SK-N-SH treated with all-trans-retinoic acid at 6 μM for 48 hours (cell line): ENCODE measurements at regions not wholly inside any gene's neighbourhood (a gene's known extent, or its start where the extent isn't known, plus 50 kb on each side); places are given as distances from the start of the nearest gene placed in this dataset.

Source experiments
- ATAC-seq: fragments of 200-7000 bp; cut with Tn5 transposase; 3 replicates; pipeline ENCODE4 v1.9.1; 2020; ENCODE audit warnings: mild to moderate bottlenecking, moderate library complexity
- ARNTL ChIP-seq: fragments of 450-650 bp; formaldehyde crosslinking; IDR thresholded peaks from 2 replicates; pipeline ENCODE4 v1.5.0; 2020; ENCODE audit warnings: low read depth, mild to moderate bottlenecking, moderate library complexity, borderline replicate concordance
- BACH2 ChIP-seq: fragments of 250-450 bp; sonication (Bioruptor Pico); IDR thresholded peaks from 2 replicates; pipeline ENCODE4 v1.9.0; 2021; ENCODE audit warnings: mild to moderate bottlenecking, borderline replicate concordance
- CSDC2 ChIP-seq: fragments of 250-450 bp; sonication (Bioruptor Pico); IDR thresholded peaks from 2 replicates; pipeline ENCODE4 v1.5.0; 2020; ENCODE audit warnings: mild to moderate bottlenecking, moderate library complexity
- CSRNP3 ChIP-seq: fragments of 250-450 bp; sonication (Bioruptor Pico); IDR thresholded peaks from 2 replicates; pipeline ENCODE4 v1.5.1; 2021; ENCODE audit warnings: mild to moderate bottlenecking, moderate library complexity
- ESRRG ChIP-seq: fragments of 250-450 bp; sonication (Bioruptor Pico); IDR thresholded peaks from 2 replicates; pipeline ENCODE4 v1.6.1; 2021; ENCODE audit warnings: mild to moderate bottlenecking
- GLIS3 ChIP-seq: fragments of 250-450 bp; sonication (Bioruptor Pico); IDR thresholded peaks from 2 replicates; pipeline ENCODE4 v1.5.0; 2020; ENCODE audit warnings: mild to moderate bottlenecking, moderate library complexity
- ISL1 ChIP-seq: fragments of 250-450 bp; sonication (Bioruptor Pico); IDR thresholded peaks from 2 replicates; pipeline ENCODE4 v2.1.2; 2022; ENCODE audit warnings: mild to moderate bottlenecking, moderate library complexity
- OSR1 ChIP-seq: fragments of 250-450 bp; sonication (Bioruptor Pico); IDR thresholded peaks from 2 replicates; pipeline ENCODE4 v1.8.0; 2022; ENCODE audit warnings: moderate library complexity, mild to moderate bottlenecking, inconsistent platforms
- PATZ1 ChIP-seq: fragments of 250-450 bp; sonication (Bioruptor Pico); IDR thresholded peaks from 2 replicates; pipeline ENCODE4 v1.8.0; 2020; ENCODE audit warnings: mild to moderate bottlenecking, moderate library complexity, borderline replicate concordance
- POU6F1 ChIP-seq: fragments of 250-450 bp; sonication (Bioruptor Pico); IDR thresholded peaks from 2 replicates; pipeline ENCODE4 v1.8.0; 2021; ENCODE audit warnings: low read depth, mild to moderate bottlenecking, moderate library complexity, borderline replicate concordance
- PPARA ChIP-seq: fragments of 250-450 bp; sonication (Bioruptor Pico); IDR thresholded peaks from 2 replicates; pipeline ENCODE4 v1.5.0; 2020; ENCODE audit warnings: mild to moderate bottlenecking, borderline replicate concordance
- RARB ChIP-seq: fragments of 250-450 bp; sonication (Bioruptor Pico); IDR thresholded peaks from 2 replicates; pipeline ENCODE4 v1.8.0; 2021; ENCODE audit warnings: mild to moderate bottlenecking, moderate library complexity
- SNAI2 ChIP-seq: fragments of 250-450 bp; sonication (Bioruptor Pico); IDR thresholded peaks from 2 replicates; pipeline ENCODE4 v1.5.0; 2020; ENCODE audit warnings: mild to moderate bottlenecking, moderate library complexity
- TOX ChIP-seq: fragments of 250-450 bp; sonication (Bioruptor Pico); IDR thresholded peaks from 2 replicates; pipeline ENCODE4 v1.8.0; 2021; ENCODE audit warnings: mild to moderate bottlenecking, moderate library complexity, borderline replicate concordance
- TSHZ2 ChIP-seq: fragments of 250-450 bp; sonication (Bioruptor Pico); IDR thresholded peaks from 2 replicates; pipeline ENCODE4 v1.5.0; 2020; ENCODE audit warnings: mild to moderate bottlenecking, moderate library complexity
- ZC3H10 ChIP-seq: fragments of 250-450 bp; sonication (Bioruptor Pico); IDR thresholded peaks from 2 replicates; pipeline ENCODE4 v1.5.1; 2021; ENCODE audit warnings: mild to moderate bottlenecking, moderate library complexity
- ZFP3 ChIP-seq: fragments of 250-450 bp; sonication (Bioruptor Pico); IDR thresholded peaks from 2 replicates; pipeline ENCODE4 v1.5.0; 2020; ENCODE audit warnings: mild to moderate bottlenecking, moderate library complexity
- ZFP30 ChIP-seq: fragments of 450-650 bp; formaldehyde crosslinking; IDR thresholded peaks from 2 replicates; pipeline ENCODE4 v1.5.0; 2022; ENCODE audit warnings: mild to moderate bottlenecking, moderate library complexity
- ZNF565 ChIP-seq: fragments of 450-650 bp; formaldehyde crosslinking; conservative IDR thresholded peaks from 2 replicates; pipeline ENCODE4 v1.5.0; 2020; ENCODE audit warnings: low read depth, mild to moderate bottlenecking, moderate library complexity
- ZNF70 ChIP-seq: fragments of 450-650 bp; formaldehyde crosslinking; IDR thresholded peaks from 2 replicates; pipeline ENCODE4 v1.5.0; 2020; ENCODE audit warnings: mild to moderate bottlenecking, moderate library complexity
- ZNF8 ChIP-seq: fragments of 450-650 bp; formaldehyde crosslinking; IDR thresholded peaks from 2 replicates; pipeline ENCODE4 v1.5.0; 2020; ENCODE audit warnings: mild to moderate bottlenecking, moderate library complexity

GRCh38 chr16:65281586-65281985 lies 159.7 kb upstream of the CDH11 start:
- TF ChIP-seq SNAI2, result no peak
- no peak for TF ChIP-seq ZFP3 (CRISPR knock-in tag)
- no peak for TF ChIP-seq ARNTL (CRISPR knock-in tag)
- no peak for TF ChIP-seq PATZ1 (CRISPR knock-in tag)
- ATAC-seq, result no peak

GRCh38 chr16:65280845-65281512 lies 159.1 kb upstream of the CDH11 start:
- ATAC-seq, result no peak
- no peak for TF ChIP-seq ZFP30 (CRISPR knock-in tag)
- no peak for TF ChIP-seq OSR1 (CRISPR knock-in tag)
- TF ChIP-seq CSRNP3 (CRISPR knock-in tag), result no peak
- TF ChIP-seq POU6F1 (CRISPR knock-in tag), result no peak
- TF ChIP-seq SNAI2, result no peak
- no peak for TF ChIP-seq TSHZ2
- no peak for TF ChIP-seq TOX (CRISPR knock-in tag)
- no peak for TF ChIP-seq PPARA (CRISPR knock-in tag)
- no peak for TF ChIP-seq ZC3H10 (CRISPR knock-in tag)
- TF ChIP-seq ZFP3 (CRISPR knock-in tag), result no peak
- TF ChIP-seq RARB, result no peak
- no peak for TF ChIP-seq ZNF8
- no peak for TF ChIP-seq ARNTL (CRISPR knock-in tag)
- TF ChIP-seq GLIS3, result no peak
- no peak for TF ChIP-seq CSDC2
- TF ChIP-seq ESRRG, result no peak
- no peak for TF ChIP-seq BACH2 (CRISPR knock-in tag)
- no peak for TF ChIP-seq ZNF70 (CRISPR knock-in tag)

- TF ChIP-seq TSHZ2 (no peak), ZNF565 (no peak), ISL1 (no peak), TOX (CRISPR knock-in tag) (no peak), GLIS3 (no peak), PATZ1 (CRISPR knock-in tag) (no peak), BACH2 (CRISPR knock-in tag) (no peak), ZFP30 (CRISPR knock-in tag) (no peak), POU6F1 (CRISPR knock-in tag) (no peak), OSR1 (CRISPR knock-in tag) (no peak), ZNF8 (no peak), ZNF70 (CRISPR knock-in tag) (no peak), ARNTL (CRISPR knock-in tag) (no peak)
- ATAC-seq, result no peak
Observed at GRCh38 chr16:65279576-65279975, 157.7 kb upstream of the CDH11 start.
